CD1c-positive myeloid dendritic cell (primary cell): ENCODE measurements at regions not wholly inside any gene's neighbourhood (a gene's known extent, or its start where the extent isn't known, plus 50 kb on each side); places are given as distances from the start of the nearest gene placed in this dataset.
"Not testable (repeated sequence)": the region's sequence is repeated elsewhere in the genome, so short reads cannot be mapped to it uniquely, and the experiment has no call there.

Source experiments
- DNase-seq: peaks from one replicate; pipeline ENCODE4 v3.0.0-alpha.2; 2016; ENCODE audit errors: extremely low spot score

- DNase-seq, result no peak
These were observed 251.4 kb downstream of the HS3ST3B1 start for GRCh38 chr17:14552306-14552705.

GRCh38 chr17:14547556-14547955 is 246.7 kb downstream of the HS3ST3B1 start:
- DNase-seq, result no peak

GRCh38 chr17:14547016-14547415 is 246.1 kb downstream of the HS3ST3B1 start:
- no peak for DNase-seq

GRCh38 chr17:14545156-14545906 is 244.4 kb downstream of the HS3ST3B1 start:
- DNase-seq, result no peak

GRCh38 chr17:14541714-14542113 is 240.8 kb downstream of the HS3ST3B1 start:
- no peak for DNase-seq

- DNase-seq, result no peak
These were observed 238.9 kb downstream of the HS3ST3B1 start for GRCh38 chr17:14539801-14540200.

- not testable (repeated sequence) for DNase-seq
These were observed 231.4 kb downstream of the HS3ST3B1 start for GRCh38 chr17:14532242-14532641.

- no peak for DNase-seq
These were observed 224.9 kb downstream of the HS3ST3B1 start for GRCh38 chr17:14525551-14526455.

GRCh38 chr17:14522795-14523387 is 222.0 kb downstream of the HS3ST3B1 start:
- no peak for DNase-seq

GRCh38 chr17:14518919-14519318 is 218.0 kb downstream of the HS3ST3B1 start:
- not testable (repeated sequence) for DNase-seq

- DNase-seq, result no peak
These were observed 214.1 kb downstream of the HS3ST3B1 start for GRCh38 chr17:14514973-14515372.

GRCh38 chr17:14513835-14514234 is 213.0 kb downstream of the HS3ST3B1 start:
- no peak for DNase-seq

- no peak for DNase-seq
These were observed 209.3 kb downstream of the HS3ST3B1 start for GRCh38 chr17:14510136-14510535.

GRCh38 chr17:14508156-14508555 is 207.3 kb downstream of the HS3ST3B1 start:
- DNase-seq, result no peak

- DNase-seq, result no peak
These were observed 205.5 kb downstream of the HS3ST3B1 start for GRCh38 chr17:14506364-14506763.

- DNase-seq, result no peak
These were observed 204.7 kb downstream of the HS3ST3B1 start for GRCh38 chr17:14505606-14506005.

GRCh38 chr17:14499976-14500375 is 199.1 kb downstream of the HS3ST3B1 start:
- no peak for DNase-seq

- DNase-seq, result no peak
These were observed 197.9 kb downstream of the HS3ST3B1 start for GRCh38 chr17:14498812-14499211.

- DNase-seq, result no peak
These were observed 193.3 kb downstream of the HS3ST3B1 start for GRCh38 chr17:14494161-14494560.

GRCh38 chr17:14489986-14490385 is 189.1 kb downstream of the HS3ST3B1 start:
- no peak for DNase-seq

GRCh38 chr17:14488958-14489550 is 188.2 kb downstream of the HS3ST3B1 start:
- DNase-seq, result no peak

- no peak for DNase-seq
These were observed 186.2 kb downstream of the HS3ST3B1 start for GRCh38 chr17:14487068-14487467.
